SH-SY5Y (cell line): ENCODE measurements at regions not wholly inside any gene's neighbourhood (a gene's known extent, or its start where the extent isn't known, plus 50 kb on each side); places are given as distances from the start of the nearest gene placed in this dataset.

Experiments
- GATA2 ChIP-seq: IDR thresholded peaks from 2 replicates; pipeline ENCODE4 v1.6.1; 2011; ENCODE audit warnings: mild to moderate bottlenecking, low read depth, low read length
- GATA3 ChIP-seq: IDR thresholded peaks from 2 replicates; pipeline ENCODE4 v1.6.1; 2011; ENCODE audit warnings: low read depth, mild to moderate bottlenecking, low read length, moderate library complexity

GRCh38 chr15:61307474-61307873 is 78.4 kb upstream of the RORA start:
- TF ChIP-seq GATA2 = no peak
- TF ChIP-seq GATA3 = no peak
